ENCODE measurements at regions not wholly inside any gene's neighbourhood (a gene's known extent, or its start where the extent isn't known, plus 50 kb on each side); places are given as distances from the start of the nearest gene placed in this dataset.

DNA sequence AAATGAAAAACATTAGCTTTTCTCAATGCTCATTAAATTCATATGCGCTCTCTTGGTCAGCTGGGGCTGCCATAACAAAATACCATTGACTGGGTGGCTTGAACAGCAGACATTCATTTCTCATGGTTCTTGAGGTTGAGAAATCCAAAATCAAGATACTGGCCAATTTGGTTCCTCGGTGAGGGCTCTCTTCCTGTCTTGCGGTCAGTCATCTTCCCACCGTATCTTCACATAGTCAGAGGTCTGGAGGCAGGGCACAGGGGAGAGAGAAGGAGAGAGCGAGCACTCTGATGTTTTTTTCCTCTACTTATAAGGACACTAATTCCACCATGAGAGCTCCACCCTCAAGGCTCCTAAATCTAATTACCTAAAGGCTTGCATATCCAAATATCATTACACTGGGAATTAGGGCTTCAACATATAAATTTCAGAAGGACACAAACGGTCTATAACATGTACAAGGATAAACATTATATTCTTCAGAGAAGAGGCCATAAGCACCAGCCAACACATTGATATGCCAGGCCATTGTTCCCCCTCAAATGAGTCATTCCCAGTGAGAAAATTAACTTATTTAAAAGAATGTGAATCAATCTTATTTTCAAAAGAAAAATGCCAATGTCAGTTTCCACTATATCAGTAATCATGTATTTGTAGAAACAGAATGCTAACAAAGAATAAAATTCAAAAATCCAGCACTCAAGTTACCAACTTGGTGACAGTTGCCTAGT, 152.2 kb downstream of the BTG1 start:
- H3K4me3 ChIP-seq (ENCODE audit: insufficient read depth, low read depth, low read length) = no peak overlapping the region
- H3K9me3 ChIP-seq (ENCODE audit: insufficient read depth, low read depth, low read length) = no peaks in the 10 kb centered on the region
- no peaks in the 10 kb centered on the region for H4K20me1 ChIP-seq (ENCODE audit: insufficient read depth, low read length)
- no peak for TF ChIP-seq EZH2 (IDR thresholded peaks at IDR 0.05; ENCODE audit: insufficient read depth, low read length)
- TF ChIP-seq CTCF (IDR thresholded peaks at IDR 0.05; ENCODE audit: insufficient read depth, low read depth, low read length) = no peak
- Mint-ChIP-seq H3K36me3 (ENCODE audit: low read depth, unreplicated experiment) (no peaks in the 10 kb centered on the region), H3K4me3 (ENCODE audit: unreplicated experiment) (no peak overlapping the region), H3K27ac (ENCODE audit: unreplicated experiment) (no peak overlapping the region), H3K9me3 (ENCODE audit: unreplicated experiment) (no peaks in the 10 kb centered on the region), H3K27me3 (ENCODE audit: low read depth, unreplicated experiment) (no peaks in the 10 kb centered on the region), H3K4me1 (ENCODE audit: low read depth, unreplicated experiment) (peaks cover 6% of the 10 kb centered on the region)
- no peak overlapping the region for H3K4me2 ChIP-seq (ENCODE audit: low read length)
- H3K36me3 ChIP-seq (ENCODE audit: insufficient read depth, low read length) = no peaks in the 10 kb centered on the region
- H3K27ac ChIP-seq (ENCODE audit: low read depth, low read length) = no peak overlapping the region
- DNase-seq (ENCODE audit: low read depth) = no peak
- peaks cover 12% of the 10 kb centered on the region for H3K4me1 ChIP-seq (ENCODE audit: insufficient read depth, low read length)
- H2AFZ ChIP-seq (ENCODE audit: low read depth, low read length) = no peak overlapping the region
- H3K27me3 ChIP-seq (ENCODE audit: insufficient read depth, low read length) = no peaks in the 10 kb centered on the region
- no peak overlapping the region for H3K9ac ChIP-seq (ENCODE audit: low read length)
- no peaks in the 10 kb centered on the region for H3K79me2 ChIP-seq (ENCODE audit: insufficient read depth, low read length)
- FAIRE-seq = no peak

DNA sequence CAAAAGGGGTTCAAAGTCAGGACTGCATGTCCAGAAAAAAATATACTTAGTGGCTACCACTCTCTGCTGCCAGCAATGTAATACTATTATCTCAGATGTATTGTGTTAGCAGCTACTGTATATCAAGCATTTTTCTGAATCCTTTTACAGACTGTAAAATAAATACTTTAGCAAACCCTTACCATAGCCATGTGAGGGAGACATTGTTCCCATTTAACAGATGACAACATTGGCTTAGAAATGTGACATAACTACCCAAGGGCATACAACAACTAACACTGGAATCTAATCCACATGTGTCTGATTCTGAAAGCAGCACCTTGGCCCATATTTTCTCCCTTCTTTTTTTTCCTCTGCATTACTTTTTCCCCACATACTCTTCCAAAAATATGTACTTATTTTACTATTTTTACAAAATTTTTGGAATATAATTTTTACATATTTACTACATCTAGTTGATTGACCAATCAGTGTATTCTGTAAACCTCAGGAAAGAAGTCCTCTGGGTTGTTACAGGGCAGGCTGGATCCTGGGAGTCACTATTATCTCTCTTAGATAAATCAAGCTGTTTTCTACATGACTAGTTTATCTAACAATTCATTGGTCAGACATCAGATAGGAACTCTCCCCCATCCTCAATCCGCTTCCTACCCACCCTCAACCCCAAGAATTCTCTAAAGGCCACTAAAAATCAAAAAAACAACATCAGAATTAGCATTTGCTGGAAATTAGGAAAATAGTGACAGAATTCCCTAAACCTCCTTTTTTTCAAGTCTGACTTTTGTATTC, 154.1 kb downstream of the BTG1 start:
- Mint-ChIP-seq H3K27ac (ENCODE audit: unreplicated experiment) (no peak overlapping the region), H3K27me3 (ENCODE audit: low read depth, unreplicated experiment) (no peaks in the 10 kb centered on the region), H3K9me3 (ENCODE audit: unreplicated experiment) (no peaks in the 10 kb centered on the region), H3K36me3 (ENCODE audit: low read depth, unreplicated experiment) (no peaks in the 10 kb centered on the region), H3K4me1 (ENCODE audit: low read depth, unreplicated experiment) (peaks cover 9% of the 10 kb centered on the region), H3K4me3 (ENCODE audit: unreplicated experiment) (no peak overlapping the region)
- Histone ChIP-seq H3K9me3 (ENCODE audit: insufficient read depth, low read depth, low read length) (no peaks in the 10 kb centered on the region), H3K4me3 (ENCODE audit: insufficient read depth, low read depth, low read length) (no peak overlapping the region), H3K27ac (ENCODE audit: low read depth, low read length) (peak overlapping the region; percentile 55), H3K79me2 (ENCODE audit: insufficient read depth, low read length) (no peaks in the 10 kb centered on the region), H3K27me3 (ENCODE audit: insufficient read depth, low read length) (no peaks in the 10 kb centered on the region), H3K9ac (ENCODE audit: low read length) (no peak overlapping the region), H2AFZ (ENCODE audit: low read depth, low read length) (no peak overlapping the region), H4K20me1 (ENCODE audit: insufficient read depth, low read length) (no peaks in the 10 kb centered on the region), H3K4me1 (ENCODE audit: insufficient read depth, low read length) (peaks cover 21% of the 10 kb centered on the region), H3K4me2 (ENCODE audit: low read length) (no peak overlapping the region), H3K36me3 (ENCODE audit: insufficient read depth, low read length) (no peaks in the 10 kb centered on the region)
- no peak for TF ChIP-seq EZH2 (IDR thresholded peaks at IDR 0.05; ENCODE audit: insufficient read depth, low read length)
- no peak for TF ChIP-seq CTCF (IDR thresholded peaks at IDR 0.05; ENCODE audit: insufficient read depth, low read depth, low read length)
- peak; percentile 16 for DNase-seq (ENCODE audit: low read depth)
- FAIRE-seq = no peak
